ENCODE measurements at regions not wholly inside any gene's neighbourhood (a gene's known extent, or its start where the extent isn't known, plus 50 kb on each side); places are given as distances from the start of the nearest gene placed in this dataset.
"Not testable (repeated sequence)": the region's sequence is repeated elsewhere in the genome, so short reads cannot be mapped to it uniquely, and the experiment has no call there.

DNA sequence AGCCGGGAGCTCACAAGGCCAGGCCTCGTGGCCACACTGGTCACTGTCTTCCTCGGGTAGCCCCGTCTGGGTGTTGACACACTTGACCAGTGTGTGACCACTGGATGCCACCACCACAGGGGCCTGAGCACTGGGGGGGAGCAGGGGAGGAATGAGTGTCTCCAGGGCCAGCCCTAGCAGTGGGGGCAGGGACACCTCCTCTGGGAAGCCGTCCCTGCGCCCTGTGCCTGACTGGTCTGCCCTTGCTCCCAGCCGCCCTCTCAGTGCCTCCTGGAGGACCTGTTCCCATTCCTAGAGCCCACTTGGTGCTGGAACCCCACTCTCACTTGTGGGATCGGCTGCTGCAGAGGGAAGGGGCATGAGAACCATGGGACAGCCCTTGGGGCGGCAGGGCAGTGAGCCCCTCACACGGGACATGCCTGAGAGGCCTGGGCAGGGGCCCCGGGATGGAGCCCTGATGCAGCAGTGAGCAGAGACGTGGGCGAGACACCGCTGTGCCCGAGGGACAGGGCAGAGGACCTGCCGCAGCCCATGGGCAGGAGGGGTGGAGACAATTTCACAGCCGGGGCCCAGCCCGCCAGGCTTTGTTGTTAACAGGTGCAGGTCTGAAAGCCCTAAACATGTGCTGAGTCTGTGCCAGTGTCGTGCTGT, 121.7 kb upstream of the AKAP13 start:
- H3K27ac ChIP-seq (ENCODE audit: control insufficient read depth, insufficient read depth); H4K20me1 ChIP-seq (ENCODE audit: control insufficient read depth, insufficient read depth); H3K4me3 ChIP-seq; H3K9ac ChIP-seq (ENCODE audit: control insufficient read depth, insufficient read depth, low read length); BruUV-seq (replicated peaks); POLR2A ChIA-PET; CTCF ChIA-PET; H3K79me2 ChIP-seq (ENCODE audit: control insufficient read depth, insufficient read depth, low read length); FAIRE-seq; H3K27me3 ChIP-seq (replicated peaks in 1 of 2; ENCODE audit: control insufficient read depth in 2 of 2, insufficient read depth in 2 of 2, low read length in 1 of 2); intact Hi-C loops (cut with micrococcal nuclease; ENCODE audit: unreplicated experiment); RAD21 ChIA-PET (ENCODE audit: unreplicated experiment); ATAC-seq; in situ Hi-C loops (cut with MboI); SMC1A ChIA-PET (ENCODE audit: uncharacterized antibody, unreplicated experiment); H3K36me3 ChIP-seq (ENCODE audit: control insufficient read depth in 2 of 2, insufficient read depth in 2 of 2, low read length in 1 of 2); DNase-seq (ENCODE audit: low read depth, low spot score); H3K4me1 ChIP-seq (ENCODE audit: control insufficient read depth, insufficient read depth, low read length); H3K4me2 ChIP-seq (ENCODE audit: control insufficient read depth, insufficient read depth); H3K9me3 ChIP-seq (replicated peaks; ENCODE audit: control insufficient read depth, insufficient read depth, low read length); H2AFZ ChIP-seq (ENCODE audit: control insufficient read depth, low read depth, low read length): not testable (repeated sequence)
- 43% methylated on average over 8 of the region's 19 CpGs for WGBS (ENCODE audit: insufficient coverage, insufficient replicate concordance, low lambda C conversion rate, missing lambda C conversion rate)

- CTCF ChIA-PET; H3K9me3 ChIP-seq (replicated peaks; ENCODE audit: control insufficient read depth, insufficient read depth, low read length); H3K27ac ChIP-seq (ENCODE audit: control insufficient read depth, insufficient read depth); H3K79me2 ChIP-seq (ENCODE audit: control insufficient read depth, insufficient read depth, low read length); H3K36me3 ChIP-seq (ENCODE audit: control insufficient read depth in 2 of 2, insufficient read depth in 2 of 2, low read length in 1 of 2); H3K4me2 ChIP-seq (ENCODE audit: control insufficient read depth, insufficient read depth); H4K20me1 ChIP-seq (ENCODE audit: control insufficient read depth, insufficient read depth); RAD21 ChIA-PET (ENCODE audit: unreplicated experiment); FAIRE-seq; intact Hi-C loops (cut with micrococcal nuclease; ENCODE audit: unreplicated experiment); H3K4me1 ChIP-seq (ENCODE audit: control insufficient read depth, insufficient read depth, low read length); H3K27me3 ChIP-seq (replicated peaks in 1 of 2; ENCODE audit: control insufficient read depth in 2 of 2, insufficient read depth in 2 of 2, low read length in 1 of 2); H3K9ac ChIP-seq (ENCODE audit: control insufficient read depth, insufficient read depth, low read length); SMC1A ChIA-PET (ENCODE audit: uncharacterized antibody, unreplicated experiment); BruUV-seq (replicated peaks); H3K4me3 ChIP-seq; DNase-seq (ENCODE audit: low read depth, low spot score); POLR2A ChIA-PET; H2AFZ ChIP-seq (ENCODE audit: control insufficient read depth, low read depth, low read length); in situ Hi-C loops (cut with MboI); ATAC-seq: not testable (repeated sequence)
- WGBS (ENCODE audit: insufficient coverage, insufficient replicate concordance, low lambda C conversion rate, missing lambda C conversion rate), result 62% methylated on average over 3 of the region's 17 CpGs
Observed at GRCh38 chr15:85260526-85260925, 119.9 kb upstream of the AKAP13 start.

- H4K20me1 ChIP-seq (ENCODE audit: control insufficient read depth, insufficient read depth); DNase-seq (ENCODE audit: low read depth, low spot score); H3K27me3 ChIP-seq (replicated peaks in 1 of 2; ENCODE audit: control insufficient read depth in 2 of 2, insufficient read depth in 2 of 2, low read length in 1 of 2); BruUV-seq (replicated peaks); RAD21 ChIA-PET (ENCODE audit: unreplicated experiment); H3K4me1 ChIP-seq (ENCODE audit: control insufficient read depth, insufficient read depth, low read length); intact Hi-C loops (cut with micrococcal nuclease; ENCODE audit: unreplicated experiment); H3K4me3 ChIP-seq; H3K27ac ChIP-seq (ENCODE audit: control insufficient read depth, insufficient read depth); H3K79me2 ChIP-seq (ENCODE audit: control insufficient read depth, insufficient read depth, low read length); H3K36me3 ChIP-seq (ENCODE audit: control insufficient read depth in 2 of 2, insufficient read depth in 2 of 2, low read length in 1 of 2); H3K9ac ChIP-seq (ENCODE audit: control insufficient read depth, insufficient read depth, low read length); H3K9me3 ChIP-seq (replicated peaks; ENCODE audit: control insufficient read depth, insufficient read depth, low read length); ATAC-seq; CTCF ChIA-PET; FAIRE-seq; POLR2A ChIA-PET; SMC1A ChIA-PET (ENCODE audit: uncharacterized antibody, unreplicated experiment); in situ Hi-C loops (cut with MboI); H2AFZ ChIP-seq (ENCODE audit: control insufficient read depth, low read depth, low read length); H3K4me2 ChIP-seq (ENCODE audit: control insufficient read depth, insufficient read depth): not testable (repeated sequence)
- 70% methylated on average over 19 of the region's 26 CpGs for WGBS (ENCODE audit: insufficient coverage, insufficient replicate concordance, low lambda C conversion rate, missing lambda C conversion rate)
Observed at GRCh38 chr15:85262461-85263055, 117.8 kb upstream of the AKAP13 start.

DNA sequence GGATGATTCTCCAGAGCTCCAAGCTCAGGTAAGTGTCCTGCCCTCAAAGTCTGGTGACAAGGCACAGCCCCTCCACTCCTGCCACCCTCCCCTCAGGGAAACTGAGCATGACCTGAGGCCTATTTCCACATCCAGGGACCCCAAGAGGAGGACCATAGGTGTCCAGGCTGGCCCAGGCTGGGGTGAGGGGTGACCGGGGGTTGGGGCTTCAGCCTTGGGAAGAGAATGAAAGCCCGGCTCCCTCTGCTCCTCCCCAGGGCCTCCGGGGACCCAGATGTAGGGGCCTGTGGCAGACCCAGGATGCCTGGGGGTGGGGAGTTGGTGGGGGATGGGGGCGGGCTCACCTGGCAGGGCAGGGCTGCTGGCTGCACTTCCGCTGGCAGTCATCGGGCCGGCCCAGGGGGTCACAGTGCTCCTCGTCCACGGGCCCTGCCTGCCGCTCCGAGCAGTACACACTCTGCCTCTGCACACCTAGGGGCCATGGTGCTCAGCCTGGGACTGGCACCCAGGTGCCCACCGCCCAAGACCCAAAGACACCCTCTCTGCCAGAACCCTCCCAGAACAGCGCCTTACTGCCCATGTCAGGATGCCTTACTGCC, 116.5 kb upstream of the AKAP13 start:
- H3K9ac ChIP-seq (ENCODE audit: control insufficient read depth, insufficient read depth, low read length); H3K9me3 ChIP-seq (replicated peaks; ENCODE audit: control insufficient read depth, insufficient read depth, low read length); SMC1A ChIA-PET (ENCODE audit: uncharacterized antibody, unreplicated experiment); H3K4me3 ChIP-seq; BruUV-seq (replicated peaks); FAIRE-seq; H3K4me1 ChIP-seq (ENCODE audit: control insufficient read depth, insufficient read depth, low read length); H3K36me3 ChIP-seq (ENCODE audit: control insufficient read depth in 2 of 2, insufficient read depth in 2 of 2, low read length in 1 of 2); H3K79me2 ChIP-seq (ENCODE audit: control insufficient read depth, insufficient read depth, low read length); in situ Hi-C loops (cut with MboI); H3K27me3 ChIP-seq (replicated peaks in 1 of 2; ENCODE audit: control insufficient read depth in 2 of 2, insufficient read depth in 2 of 2, low read length in 1 of 2); H3K4me2 ChIP-seq (ENCODE audit: control insufficient read depth, insufficient read depth); DNase-seq (ENCODE audit: low read depth, low spot score); H2AFZ ChIP-seq (ENCODE audit: control insufficient read depth, low read depth, low read length); H4K20me1 ChIP-seq (ENCODE audit: control insufficient read depth, insufficient read depth); CTCF ChIA-PET; H3K27ac ChIP-seq (ENCODE audit: control insufficient read depth, insufficient read depth); POLR2A ChIA-PET; intact Hi-C loops (cut with micrococcal nuclease; ENCODE audit: unreplicated experiment); RAD21 ChIA-PET (ENCODE audit: unreplicated experiment); ATAC-seq: not testable (repeated sequence)
- WGBS (ENCODE audit: insufficient coverage, insufficient replicate concordance, low lambda C conversion rate, missing lambda C conversion rate), result 42% methylated on average over 3 of the region's 13 CpGs

All from GM12878 (cell line).